ENCODE measurements at regions not wholly inside any gene's neighbourhood (a gene's known extent, or its start where the extent isn't known, plus 50 kb on each side); places are given as distances from the start of the nearest gene placed in this dataset.

- TF ChIP-seq CTCF (IDR thresholded peaks at IDR 0.05): no peak
- TF ChIP-seq POLR2A (IDR thresholded peaks at IDR 0.05; ENCODE audit: low read depth): no peak
- TF ChIP-seq POLR2AphosphoS5 (IDR thresholded peaks at IDR 0.05): no peak
- no peak for TF ChIP-seq EP300 (IDR thresholded peaks at IDR 0.05)
These were observed 165.9 kb upstream of the KLF7 start for GRCh38 chr2:207331674-207332073.
